A549 (cell line): ENCODE measurements at regions not wholly inside any gene's neighbourhood (a gene's known extent, or its start where the extent isn't known, plus 50 kb on each side); places are given as distances from the start of the nearest gene placed in this dataset.

ENCODE experiments used
- ATAC-seq, 2 experiments: fragments of 200-7000 bp in 1 of 2; fragments of >200 bp in 1 of 2; cut with Nextera tagmentation in 1 of 2; cut with Tn5 transposase in 1 of 2; 3 replicates each; pipeline versions ENCODE4 v1.8.0 to v1.9.1; 2018 to 2020; ENCODE audit warnings: mild to moderate bottlenecking in 1 of 2, moderate library complexity in 1 of 2
- CTCF ChIA-PET: fragments of 300-600 bp; sonication (Branson Sonifier 250); formaldehyde crosslinking; extraction: SDS; loops from one replicate; lab custom pipeline; 2021; ENCODE audit warnings: antibody characterized with exemption, inconsistent platforms; lab: Yijun Ruan, JAX
- POLR2A ChIA-PET: fragments of 350-600 bp; formaldehyde crosslinking; extraction: SDS; loops from one replicate; lab custom pipeline; 2021; ENCODE audit warnings: antibody characterized with exemption, inconsistent platforms; lab: Yijun Ruan, JAX
- DNase-seq, 2 experiments: peaks; one replicate each; pipeline versions ENCODE4 v3.0.0 to v3.0.0-alpha.2; 2011 to 2016; ENCODE audit warnings: low read depth in 1 of 2, low spot score in 1 of 2
- FAIRE-seq: peaks from 2 replicates; lab custom pipeline; 2011; peaks lifted over from hg19 to GRCh38; lab: Jason Lieb, UNC
- H3K27ac ChIP-seq, 2 experiments: fragments of >200 bp; sonication (Bioruptor Twin); formaldehyde crosslinking; 3 replicates each; pipeline ENCODE4 v1.5.1; 2016 to 2017
- H3K4me1 ChIP-seq: fragments of >200 bp; sonication (Bioruptor Twin); formaldehyde crosslinking; 3 replicates; pipeline ENCODE4 v1.6.1; 2016
- H3K4me2 ChIP-seq: fragments of >200 bp; sonication (Bioruptor Twin); formaldehyde crosslinking; 3 replicates; pipeline ENCODE4 v1.6.1; 2016
- H3K4me3 ChIP-seq: fragments of >200 bp; sonication (Bioruptor Twin); formaldehyde crosslinking; 3 replicates; pipeline ENCODE4 v1.5.1; 2016
- H3K9me3 ChIP-seq: fragments of >200 bp; sonication (Bioruptor Twin); formaldehyde crosslinking; 3 replicates; pipeline ENCODE4 v1.6.1; 2016
- CBX8 ChIP-seq: fragments of 200-600 bp; sonication (generic); IDR thresholded peaks from 2 replicates; pipeline ENCODE4 v1.6.1; 2016
- CEBPB ChIP-seq, 2 experiments: fragments of >200 bp in 1 of 2; sonication (Bioruptor Twin) in 1 of 2; formaldehyde crosslinking in 1 of 2; IDR thresholded peaks; 2 replicates each; pipeline ENCODE4 v1.6.1; 2012 to 2016
- EHF ChIP-seq: fragments of 250-450 bp; sonication (Bioruptor Pico); IDR thresholded peaks from 2 replicates; pipeline ENCODE4 v1.5.0; 2020; ENCODE audit warnings: mild to moderate bottlenecking
- ESRRA ChIP-seq: fragments of 150-350 bp; IDR thresholded peaks from 2 replicates; pipeline ENCODE4 v1.6.1; 2014; ENCODE audit warnings: mild to moderate bottlenecking, low read length, borderline replicate concordance
- FOSB ChIP-seq: fragments of 250-450 bp; sonication (Bioruptor Pico); IDR thresholded peaks from 2 replicates; pipeline ENCODE4 v1.5.0; 2020; ENCODE audit warnings: mild to moderate bottlenecking, moderate library complexity
- GATA3 ChIP-seq: IDR thresholded peaks from 2 replicates; pipeline ENCODE4 v1.6.1; 2012; ENCODE audit warnings: borderline replicate concordance
- HDAC2 ChIP-seq: fragments of 200-600 bp; sonication (generic); IDR thresholded peaks from 2 replicates; pipeline ENCODE4 v1.6.1; 2016
- HEYL ChIP-seq: fragments of 250-450 bp; sonication (Bioruptor Pico); IDR thresholded peaks from 2 replicates; pipeline ENCODE4 v1.8.0; 2021; ENCODE audit warnings: mild to moderate bottlenecking, moderate library complexity
- HOXA7 ChIP-seq: fragments of 250-450 bp; sonication (Bioruptor Pico); IDR thresholded peaks from 2 replicates; pipeline ENCODE4 v1.5.0; 2020; ENCODE audit warnings: mild to moderate bottlenecking, moderate library complexity
- HOXB13 ChIP-seq: fragments of 250-450 bp; sonication (Bioruptor Pico); IDR thresholded peaks from 2 replicates; pipeline ENCODE4 v1.5.0; 2020; ENCODE audit warnings: low read depth, mild to moderate bottlenecking, moderate library complexity
- HOXB5 ChIP-seq: fragments of 250-450 bp; sonication (Bioruptor Pico); IDR thresholded peaks from 2 replicates; pipeline ENCODE4 v1.5.0; 2020; ENCODE audit warnings: mild to moderate bottlenecking, moderate library complexity
- JUN ChIP-seq, 2 experiments: fragments of >200 bp; sonication (Bioruptor Twin); formaldehyde crosslinking; IDR thresholded peaks; 2 replicates in 1 of 2; 3 replicates in 1 of 2; pipeline ENCODE4 v1.6.1; 2016 to 2017
- MAFK ChIP-seq: fragments of 450-650 bp; IDR thresholded peaks from 2 replicates; pipeline ENCODE4 v1.6.1; 2014; ENCODE audit not compliant: partially characterized antibody
- MYC ChIP-seq: IDR thresholded peaks from 2 replicates; pipeline ENCODE4 v1.6.1; 2012; ENCODE audit warnings: mild to moderate bottlenecking, inconsistent platforms, low read length, improper control_type of control experiment, borderline replicate concordance
- NPAS2 ChIP-seq: fragments of 250-450 bp; sonication (Bioruptor Pico); IDR thresholded peaks from 2 replicates; pipeline ENCODE4 v1.8.0; 2022; ENCODE audit warnings: mild to moderate bottlenecking, moderate library complexity, borderline replicate concordance
- POLR2A ChIP-seq: IDR thresholded peaks from 2 replicates; pipeline ENCODE4 v1.6.1; 2012; ENCODE audit warnings: mild to moderate bottlenecking, low read length
- RAD21 ChIP-seq, 2 experiments: fragments of >200 bp in 1 of 2; sonication (Bioruptor Twin) in 1 of 2; formaldehyde crosslinking in 1 of 2; IDR thresholded peaks in 1 of 2; conservative IDR thresholded peaks in 1 of 2; 2 replicates in 1 of 2; 3 replicates in 1 of 2; pipeline ENCODE4 v1.6.1; 2012 to 2018; ENCODE audit warnings: inconsistent platforms in 1 of 2
- RCOR1 ChIP-seq: fragments of 150-350 bp; IDR thresholded peaks from 2 replicates; pipeline ENCODE4 v1.6.1; 2014; ENCODE audit warnings: antibody characterized with exemption, low read length, low read depth
- RNF2 ChIP-seq: fragments of 200-600 bp; sonication (generic); IDR thresholded peaks from 2 replicates; pipeline ENCODE4 v1.6.1; 2016; ENCODE audit warnings: low read depth, mild to moderate bottlenecking, antibody characterized with exemption, moderate library complexity, borderline replicate concordance
- SMC3 ChIP-seq: fragments of >200 bp; sonication (Bioruptor Twin); formaldehyde crosslinking; IDR thresholded peaks from 3 replicates; pipeline ENCODE4 v1.6.1; 2018; ENCODE audit warnings: inconsistent platforms
- TFCP2L1 ChIP-seq: fragments of 250-450 bp; sonication (Bioruptor Pico); IDR thresholded peaks from 2 replicates; pipeline ENCODE4 v1.5.0; 2021; ENCODE audit warnings: mild to moderate bottlenecking
- TP53 ChIP-seq: fragments of 250-450 bp; sonication (Bioruptor Pico); IDR thresholded peaks from 2 replicates; pipeline ENCODE4 v1.5.0; 2021; ENCODE audit warnings: mild to moderate bottlenecking, moderate library complexity
- ZC3H11A ChIP-seq: fragments of 450-650 bp; IDR thresholded peaks from 2 replicates; pipeline ENCODE4 v1.6.1; 2014; ENCODE audit warnings: antibody characterized with exemption, mild to moderate bottlenecking
- ZNF302 ChIP-seq: fragments of 250-450 bp; sonication (Bioruptor Pico); IDR thresholded peaks from 2 replicates; pipeline ENCODE4 v1.9.0; 2021; ENCODE audit warnings: inconsistent platforms, mild to moderate bottlenecking, moderate library complexity
- WGBS: methylation state at CpG from one replicate; pipeline ENCODE4 v1.1.6; 2017; ENCODE audit errors: missing lambda C conversion rate; 5-methylcytosine and 5-hydroxymethylcytosine counted together
- TF ChIP-seq, protein P1 (sequence below): fragments of 200-600 bp; sonication (generic); IDR thresholded peaks from 2 replicates; pipeline ENCODE4 v1.6.1; 2016; ENCODE audit warnings: antibody characterized with exemption, mild to moderate bottlenecking, moderate library complexity
- TF ChIP-seq, protein P2 (sequence below): fragments of >200 bp; sonication (Bioruptor Twin); formaldehyde crosslinking; IDR thresholded peaks from 2 replicates; pipeline ENCODE4 v1.6.1; 2016

DNA sequence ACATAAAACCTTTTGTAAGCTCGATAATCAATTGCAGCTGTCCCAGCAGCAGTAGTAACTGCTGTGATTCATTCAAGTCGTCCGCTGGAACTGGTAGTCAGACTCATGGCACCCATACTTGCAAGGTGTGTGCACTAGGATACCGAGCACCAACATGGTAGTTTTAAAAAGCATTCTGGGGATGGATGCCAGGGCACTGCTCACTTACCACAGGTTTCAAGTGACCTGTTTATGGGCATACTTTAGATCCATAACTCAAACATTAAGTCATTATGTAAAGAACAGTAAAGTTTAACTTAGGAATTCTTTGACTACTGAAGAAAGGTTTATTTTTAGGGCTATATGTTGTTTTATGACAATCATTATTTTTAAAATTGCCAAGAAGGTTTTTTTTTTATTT is 2277.6 kb downstream of the MAT2B start:
- Histone ChIP-seq H3K9me3 (no peaks in the 10 kb centered on the region), H3K4me2 (no peak overlapping the region), H3K4me3 (no peak overlapping the region), H3K27ac (no peak overlapping the region), H3K4me1 (no peaks in the 10 kb centered on the region)
- DNase-seq, result no peak
- TF ChIP-seq POLR2A (no peak), JUN (IDR thresholded peaks at IDR 0.05) (no peak), CEBPB (IDR thresholded peaks at IDR 0.05) (no peak), ZNF302 (CRISPR knock-in tag) (no peak), HOXB13 (CRISPR knock-in tag) (no peak), EHF (CRISPR knock-in tag) (no peak), MYC (no peak), HDAC2 (no peak), HEYL (CRISPR knock-in tag) (no peak)
- ChIA-PET CTCF (no interaction called here), POLR2A (no interaction called here)
- no peak for ATAC-seq
- 22% methylated on average over 4 of the region's 4 CpGs for WGBS
- no peak for FAIRE-seq

DNA sequence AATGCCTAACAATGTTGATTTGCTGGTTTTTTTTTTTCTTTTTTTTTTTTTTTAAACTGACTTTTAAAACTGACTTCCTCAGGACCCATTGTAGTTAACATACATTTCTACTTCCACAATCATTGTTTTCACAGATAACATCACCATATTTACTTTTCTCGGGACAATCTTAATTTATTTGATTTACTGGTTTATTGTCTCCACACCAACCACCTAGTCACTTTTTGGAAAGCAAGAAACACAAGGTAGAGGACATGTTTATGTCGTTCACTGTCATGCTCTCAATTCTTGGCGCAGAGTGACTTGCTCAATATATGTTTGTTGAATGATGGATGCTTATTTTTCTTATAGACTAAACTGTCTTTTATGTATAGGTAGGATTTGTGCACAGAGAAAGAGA is 2280.7 kb downstream of the MAT2B start:
- ChIA-PET CTCF (no interaction called here), POLR2A (no interaction called here)
- Histone ChIP-seq H3K4me1 (no peaks in the 10 kb centered on the region), H3K4me2 (no peak overlapping the region), H3K27ac (no peak overlapping the region), H3K9me3 (no peaks in the 10 kb centered on the region), H3K4me3 (no peak overlapping the region)
- no peak for TF ChIP-seq HOXB5 (CRISPR knock-in tag)
- no peak for TF ChIP-seq TFCP2L1 (CRISPR knock-in tag)
- TF ChIP-seq RCOR1, result no peak
- no peak for TF ChIP-seq RNF2
- TF ChIP-seq ESRRA, result no peak
- TF ChIP-seq FOSB (CRISPR knock-in tag), result no peak
- TF ChIP-seq ZC3H11A, result no peak
- no peak for TF ChIP-seq SMC3
- TF ChIP-seq, protein P1, sequence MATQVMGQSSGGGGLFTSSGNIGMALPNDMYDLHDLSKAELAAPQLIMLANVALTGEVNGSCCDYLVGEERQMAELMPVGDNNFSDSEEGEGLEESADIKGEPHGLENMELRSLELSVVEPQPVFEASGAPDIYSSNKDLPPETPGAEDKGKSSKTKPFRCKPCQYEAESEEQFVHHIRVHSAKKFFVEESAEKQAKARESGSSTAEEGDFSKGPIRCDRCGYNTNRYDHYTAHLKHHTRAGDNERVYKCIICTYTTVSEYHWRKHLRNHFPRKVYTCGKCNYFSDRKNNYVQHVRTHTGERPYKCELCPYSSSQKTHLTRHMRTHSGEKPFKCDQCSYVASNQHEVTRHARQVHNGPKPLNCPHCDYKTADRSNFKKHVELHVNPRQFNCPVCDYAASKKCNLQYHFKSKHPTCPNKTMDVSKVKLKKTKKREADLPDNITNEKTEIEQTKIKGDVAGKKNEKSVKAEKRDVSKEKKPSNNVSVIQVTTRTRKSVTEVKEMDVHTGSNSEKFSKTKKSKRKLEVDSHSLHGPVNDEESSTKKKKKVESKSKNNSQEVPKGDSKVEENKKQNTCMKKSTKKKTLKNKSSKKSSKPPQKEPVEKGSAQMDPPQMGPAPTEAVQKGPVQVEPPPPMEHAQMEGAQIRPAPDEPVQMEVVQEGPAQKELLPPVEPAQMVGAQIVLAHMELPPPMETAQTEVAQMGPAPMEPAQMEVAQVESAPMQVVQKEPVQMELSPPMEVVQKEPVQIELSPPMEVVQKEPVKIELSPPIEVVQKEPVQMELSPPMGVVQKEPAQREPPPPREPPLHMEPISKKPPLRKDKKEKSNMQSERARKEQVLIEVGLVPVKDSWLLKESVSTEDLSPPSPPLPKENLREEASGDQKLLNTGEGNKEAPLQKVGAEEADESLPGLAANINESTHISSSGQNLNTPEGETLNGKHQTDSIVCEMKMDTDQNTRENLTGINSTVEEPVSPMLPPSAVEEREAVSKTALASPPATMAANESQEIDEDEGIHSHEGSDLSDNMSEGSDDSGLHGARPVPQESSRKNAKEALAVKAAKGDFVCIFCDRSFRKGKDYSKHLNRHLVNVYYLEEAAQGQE, result no peak
- TF ChIP-seq, protein P2, sequence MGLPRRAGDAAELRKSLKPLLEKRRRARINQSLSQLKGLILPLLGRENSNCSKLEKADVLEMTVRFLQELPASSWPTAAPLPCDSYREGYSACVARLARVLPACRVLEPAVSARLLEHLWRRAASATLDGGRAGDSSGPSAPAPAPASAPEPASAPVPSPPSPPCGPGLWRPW, result no peak
- TF ChIP-seq JUN (IDR thresholded peaks at IDR 0.05), result no peak
- no peak for TF ChIP-seq EHF (CRISPR knock-in tag)
- no peak for TF ChIP-seq NPAS2 (CRISPR knock-in tag)
- no peak for TF ChIP-seq GATA3
- no peak for TF ChIP-seq CBX8
- TF ChIP-seq TP53 (CRISPR knock-in tag), result no peak
- TF ChIP-seq RAD21 (conservative IDR thresholded peaks at IDR 0.05 in 1 of 2, IDR thresholded peaks at IDR 0.05 in 1 of 2), result no peak
- no peak for TF ChIP-seq MAFK
- TF ChIP-seq HOXA7 (CRISPR knock-in tag), result no peak
- 4% methylated on average over 3 of the region's 3 CpGs for WGBS
- no peak for DNase-seq
- ATAC-seq, result no peak
- no peak for FAIRE-seq
